Sigmoid colon (tissue), 6 donors: ENCODE measurements at regions not wholly inside any gene's neighbourhood (a gene's known extent, or its start where the extent isn't known, plus 50 kb on each side); places are given as distances from the start of the nearest gene placed in this dataset.

Experiments used
- DNase-seq: peaks from one replicate; pipeline ENCODE4 v3.0.0-alpha.2; 2019
- H3K27ac ChIP-seq, 4 donors: fragments of 200-600 bp; sonication (generic); one replicate each; pipeline ENCODE4 v1.5.1; 2016 to 2019; ENCODE audit warnings: mild to moderate bottlenecking in 1 of 4
- H3K27me3 ChIP-seq, 3 donors: fragments of 200-600 bp; sonication (generic); one replicate each; pipeline ENCODE4 v1.5.1; 2019; ENCODE audit warnings: mild to moderate bottlenecking in 1 of 3
- H3K36me3 ChIP-seq, 4 donors: fragments of 200-600 bp; sonication (generic); one replicate each; pipeline ENCODE4 v1.5.1; 2016 to 2019
- H3K4me1 ChIP-seq, 4 donors: fragments of 200-600 bp; sonication (generic); one replicate each; pipeline ENCODE4 v1.5.1; 2017 to 2019
- H3K4me3 ChIP-seq, 4 donors: fragments of 200-600 bp; sonication (generic); one replicate each; pipeline ENCODE4 v1.5.1; 2017 to 2019; ENCODE audit warnings: mild to moderate bottlenecking in 2 of 4, moderate library complexity in 1 of 4
- H3K9me3 ChIP-seq, 4 donors: fragments of 200-600 bp in 3 of 4; sonication (generic) in 3 of 4; one replicate each; pipeline versions ENCODE4 v1.5.1 to v1.6.1; 2013 to 2019
- CTCF ChIP-seq, 4 experiments: fragments of 450-650 bp in 3 of 4; fragments of 200-600 bp in 1 of 4; IDR thresholded peaks; one replicate each; pipeline ENCODE4 v1.5.1; 2016 to 2019; ENCODE audit warnings: antibody characterized with exemption in 4 of 4, mild to moderate bottlenecking in 3 of 4, moderate library complexity in 2 of 4
- EP300 ChIP-seq, 4 donors: sonication (generic); formaldehyde crosslinking; IDR thresholded peaks; one replicate each; pipeline ENCODE4 v1.6.1; 2017; ENCODE audit warnings: antibody characterized with exemption in 4 of 4
- POLR2A ChIP-seq, 2 donors: fragments of 450-650 bp; IDR thresholded peaks; one replicate each; pipeline ENCODE4 v1.6.1; 2016; ENCODE audit warnings: antibody characterized with exemption in 2 of 2, mild to moderate bottlenecking in 2 of 2, moderate library complexity in 2 of 2
- POLR2AphosphoS5 ChIP-seq, 4 donors: sonication (generic); formaldehyde crosslinking; IDR thresholded peaks; one replicate each; pipeline ENCODE4 v1.6.1; 2017; ENCODE audit warnings: antibody characterized with exemption in 4 of 4
- WGBS, 2 donors: extraction: QIAGEN DNeasy Blood & Tissue Kit; methylation state at CpG; one replicate each; pipeline ENCODE4 v1.1.7; 2013; 5-methylcytosine and 5-hydroxymethylcytosine counted together
- intact Hi-C: fragments of 100-400 bp; cut with DNase I; formaldehyde crosslinking; loops from one replicate; pipeline ENCODE4 v1.15.1; 2023
- donor health status: healthy with polysubstance abuse.
- donor health status: healthy.

- Histone ChIP-seq H3K9me3 (no peaks in the 10 kb centered on the region), H3K36me3 (no peaks in the 10 kb centered on the region)
- no peak for TF ChIP-seq POLR2AphosphoS5 (IDR thresholded peaks at IDR 0.05)
- no peak for TF ChIP-seq POLR2A (IDR thresholded peaks at IDR 0.05)
- TF ChIP-seq EP300 (IDR thresholded peaks at IDR 0.05): no peak
- TF ChIP-seq CTCF (IDR thresholded peaks at IDR 0.05): no peak
Measured at GRCh38 chr6:139801571-139802321, 427.3 kb upstream of the CITED2 start.

GRCh38 chr6:139800837-139801236 is 426.4 kb upstream of the CITED2 start:
- Histone ChIP-seq H3K4me3 (no peak overlapping the region), H3K36me3 (no peaks in the 10 kb centered on the region), H3K27me3 (no peaks in the 10 kb centered on the region), H3K27ac (no peak overlapping the region), H3K4me1 (no peaks in the 10 kb centered on the region), H3K9me3 (no peaks in the 10 kb centered on the region)
- 87% methylated on average over 1 of the region's 1 CpG for WGBS, 2 donors
- intact Hi-C loops: no loop called here
- no peak for DNase-seq
- no peak for TF ChIP-seq POLR2A (IDR thresholded peaks at IDR 0.05)

More at GRCh38 chr6:139801571-139802321, 427.3 kb upstream of the CITED2 start:
- Histone ChIP-seq H3K4me3 (no peak overlapping the region), H3K27ac (no peak overlapping the region), H3K27me3 (no peaks in the 10 kb centered on the region), H3K4me1 (no peaks in the 10 kb centered on the region)
- 21 to 71% methylated on average over 2 of the region's 2 CpGs for WGBS, 2 donors
- intact Hi-C loops: no loop called here
- DNase-seq: no peak

GRCh38 chr6:139790527-139790926 is 416.1 kb upstream of the CITED2 start:
- no peaks in the 10 kb centered on the region for H3K27me3 ChIP-seq
- no peaks in the 10 kb centered on the region for H3K4me1 ChIP-seq
- H3K9me3 ChIP-seq: no peaks in the 10 kb centered on the region
- WGBS, 2 donors: 84 to 91% methylated on average over 1 of the region's 1 CpG
- H3K27ac ChIP-seq: no peak overlapping the region
- TF ChIP-seq POLR2AphosphoS5 (IDR thresholded peaks at IDR 0.05) (no peak), POLR2A (IDR thresholded peaks at IDR 0.05) (no peak), EP300 (IDR thresholded peaks at IDR 0.05) (no peak), CTCF (IDR thresholded peaks at IDR 0.05) (no peak)
- H3K4me3 ChIP-seq: no peak overlapping the region
- intact Hi-C loops: no loop called here
- H3K36me3 ChIP-seq: no peaks in the 10 kb centered on the region
- no peak for DNase-seq

GRCh38 chr6:139784222-139784769 is 409.8 kb upstream of the CITED2 start:
- H3K4me3 ChIP-seq: no peak overlapping the region
- H3K9me3 ChIP-seq: peaks cover 0 to 3% (median 0%) of the 10 kb centered on the region in 4 donors
- no peak for DNase-seq
- H3K27me3 ChIP-seq: no peaks in the 10 kb centered on the region
- no peak overlapping the region for H3K27ac ChIP-seq
- intact Hi-C loops: no loop called here
- no peaks in the 10 kb centered on the region for H3K36me3 ChIP-seq
- 94 to 99% methylated on average over 2 of the region's 2 CpGs for WGBS, 2 donors
- TF ChIP-seq POLR2AphosphoS5 (IDR thresholded peaks at IDR 0.05) (no peak), EP300 (IDR thresholded peaks at IDR 0.05) (no peak), POLR2A (IDR thresholded peaks at IDR 0.05) (no peak), CTCF (IDR thresholded peaks at IDR 0.05) (no peak)
- H3K4me1 ChIP-seq: peaks cover 0 to 6% (median 5%) of the 10 kb centered on the region in 4 donors

- 84 to 93% methylated on average over 8 of the region's 8 CpGs for WGBS, 2 donors
- DNase-seq: no peak
- H3K27ac ChIP-seq: peak overlapping the region in 2 of 4 donors; percentile 72 to 73
- H3K36me3 ChIP-seq: no peaks in the 10 kb centered on the region
- peaks cover 0 to 3% (median 0%) of the 10 kb centered on the region in 4 donors for H3K9me3 ChIP-seq
- H3K27me3 ChIP-seq: no peaks in the 10 kb centered on the region
- H3K4me3 ChIP-seq: no peak overlapping the region
- intact Hi-C loops: loop anchor here (5.0 kb wide), 2 partner anchors 72 to 403 kb away; no protein-coding TSS in a partner anchor
- H3K4me1 ChIP-seq: peaks cover 0 to 44% (median 40%) of the 10 kb centered on the region in 4 donors
- TF ChIP-seq CTCF (IDR thresholded peaks at IDR 0.05): no peak
- TF ChIP-seq POLR2AphosphoS5 (IDR thresholded peaks at IDR 0.05): no peak
- no peak for TF ChIP-seq EP300 (IDR thresholded peaks at IDR 0.05)
- no peak for TF ChIP-seq POLR2A (IDR thresholded peaks at IDR 0.05)
Measured at GRCh38 chr6:139779988-139780774, 405.7 kb upstream of the CITED2 start.
